SKM-1 treated with dmso at 0.1 percent for 144 hours (cell line): ENCODE measurements at regions not wholly inside any gene's neighbourhood (a gene's known extent, or its start where the extent isn't known, plus 50 kb on each side); places are given as distances from the start of the nearest gene placed in this dataset.

Source experiments
- DNase-seq: peaks from one replicate; lab custom pipeline; 2025; ENCODE audit not compliant: unreplicated experiment; lab: John Stamatoyannopoulos, UW

DNA sequence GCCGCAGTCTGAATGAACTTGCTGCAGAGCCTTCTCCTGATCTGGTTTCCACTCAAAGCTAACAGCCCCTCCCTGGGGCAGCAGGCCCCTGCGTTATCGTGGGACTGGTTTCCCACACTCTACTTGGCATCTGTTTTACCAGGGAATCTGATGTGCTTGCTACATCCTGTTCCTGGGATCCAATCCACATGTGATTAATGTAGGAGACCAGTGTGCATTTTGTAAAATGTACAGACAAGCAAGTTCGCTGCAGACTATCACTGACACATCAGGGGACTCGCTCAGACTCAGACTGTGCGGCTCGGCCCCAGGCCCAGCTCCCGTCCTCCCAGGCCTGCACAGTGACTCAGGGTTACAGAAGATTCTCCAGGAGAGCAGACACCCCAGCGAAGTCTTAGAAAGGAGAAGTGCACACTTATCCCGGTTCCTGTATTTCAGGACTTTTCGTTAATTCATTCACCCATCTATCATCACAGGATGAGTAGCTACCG, 340.1 kb downstream of the MATN1 start:
- no peak for DNase-seq

- DNase-seq: no peak
These were observed 340.9 kb downstream of the MATN1 start for GRCh38 chr1:30382496-30382895.

DNA sequence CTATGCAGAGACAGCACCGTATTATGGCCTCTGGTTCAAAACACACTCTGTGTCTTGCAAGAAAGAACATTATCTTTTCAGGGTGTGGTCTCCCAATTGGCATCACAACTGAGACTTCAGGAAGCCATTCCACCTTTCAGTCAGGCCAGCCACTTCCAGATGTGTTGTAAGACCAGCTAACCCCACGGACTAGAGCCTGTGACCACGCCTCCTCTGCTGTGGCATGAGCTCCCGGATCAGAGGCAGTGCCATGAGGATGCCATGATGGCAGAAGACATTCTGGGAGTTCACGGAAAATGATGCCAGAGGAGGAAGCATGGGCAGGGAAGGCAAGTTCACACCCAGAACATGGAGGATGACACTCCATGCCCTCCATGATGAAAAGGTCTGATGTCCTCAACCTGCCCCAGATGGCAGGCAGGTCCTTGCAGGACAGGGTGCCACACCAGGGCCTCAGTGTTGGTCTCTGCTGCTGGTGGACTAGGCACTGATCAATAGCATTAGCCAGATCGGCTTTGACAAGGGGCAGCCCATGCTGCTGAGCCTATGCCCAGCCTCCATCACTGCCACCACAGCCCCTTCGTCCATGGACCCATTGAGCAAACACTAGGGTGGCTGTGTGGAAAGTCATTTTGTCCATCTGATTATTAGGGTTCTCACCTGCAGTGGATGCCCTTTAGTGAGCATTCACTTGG, 341.6 kb downstream of the MATN1 start:
- DNase-seq: no peak

- DNase-seq: no peak
These were observed 342.1 kb downstream of the MATN1 start for GRCh38 chr1:30381266-30381665.

- no peak for DNase-seq
These were observed 342.8 kb downstream of the MATN1 start for GRCh38 chr1:30380625-30380984.

- peak; percentile 75 for DNase-seq
These were observed 343.4 kb downstream of the MATN1 start for GRCh38 chr1:30379684-30380624.

- no peak for DNase-seq
These were observed 344.3 kb downstream of the MATN1 start for GRCh38 chr1:30378991-30379581.

- DNase-seq: no peak
These were observed 345.3 kb downstream of the MATN1 start for GRCh38 chr1:30378003-30378596.

GRCh38 chr1:30377230-30378002, 346.0 kb downstream of the MATN1 start:
- DNase-seq: no peak

- DNase-seq: no peak
These were observed 347.2 kb downstream of the MATN1 start for GRCh38 chr1:30376054-30376697.

GRCh38 chr1:30375156-30375555, 348.2 kb downstream of the MATN1 start:
- DNase-seq: no peak

- no peak for DNase-seq
These were observed 348.9 kb downstream of the MATN1 start for GRCh38 chr1:30374400-30375070.

DNA sequence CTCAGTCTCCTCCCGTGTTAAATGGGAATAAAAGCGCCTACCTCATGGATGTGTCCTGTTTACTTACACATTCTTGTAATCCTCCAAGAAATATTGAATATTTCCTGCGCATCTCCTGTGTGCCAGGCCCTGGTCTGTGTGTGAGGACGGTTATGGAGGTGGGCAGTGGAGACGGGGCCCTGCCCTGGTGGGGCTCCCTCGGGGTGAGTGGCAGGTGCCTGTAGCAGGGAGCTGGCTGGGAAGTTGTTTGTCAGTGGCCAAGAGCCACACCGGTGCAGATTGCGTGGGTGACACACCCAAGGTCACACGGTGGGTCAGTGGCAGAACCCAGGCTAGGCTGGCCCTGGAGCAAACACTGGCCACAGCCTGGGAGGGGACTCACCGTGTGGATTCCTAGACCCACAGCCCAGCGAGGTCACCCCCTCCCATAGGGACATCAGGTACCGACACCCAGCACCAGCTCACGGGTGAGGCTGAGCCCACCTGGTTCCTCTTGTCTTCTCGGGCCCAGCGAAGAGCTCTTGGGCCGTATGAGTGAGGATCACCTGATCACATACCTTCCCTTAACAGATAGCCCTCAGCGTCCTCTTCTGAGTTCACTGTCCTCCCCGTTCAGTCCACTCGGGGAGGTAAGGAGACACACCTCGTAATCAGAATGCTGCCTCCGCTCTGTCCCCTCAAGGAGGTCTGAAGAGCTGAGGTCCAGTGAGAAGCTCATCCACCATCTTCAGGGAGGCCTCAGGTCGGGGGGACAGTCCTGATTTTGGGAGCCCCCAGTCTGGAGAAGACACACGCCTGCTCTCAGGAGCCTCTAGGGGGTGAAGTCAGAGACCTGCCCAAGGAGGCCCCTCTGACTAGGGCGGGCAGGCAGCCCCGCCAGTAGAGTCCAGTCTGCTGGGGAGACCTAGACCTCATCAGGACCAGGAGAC, 349.6 kb downstream of the MATN1 start:
- DNase-seq: no peak

DNA sequence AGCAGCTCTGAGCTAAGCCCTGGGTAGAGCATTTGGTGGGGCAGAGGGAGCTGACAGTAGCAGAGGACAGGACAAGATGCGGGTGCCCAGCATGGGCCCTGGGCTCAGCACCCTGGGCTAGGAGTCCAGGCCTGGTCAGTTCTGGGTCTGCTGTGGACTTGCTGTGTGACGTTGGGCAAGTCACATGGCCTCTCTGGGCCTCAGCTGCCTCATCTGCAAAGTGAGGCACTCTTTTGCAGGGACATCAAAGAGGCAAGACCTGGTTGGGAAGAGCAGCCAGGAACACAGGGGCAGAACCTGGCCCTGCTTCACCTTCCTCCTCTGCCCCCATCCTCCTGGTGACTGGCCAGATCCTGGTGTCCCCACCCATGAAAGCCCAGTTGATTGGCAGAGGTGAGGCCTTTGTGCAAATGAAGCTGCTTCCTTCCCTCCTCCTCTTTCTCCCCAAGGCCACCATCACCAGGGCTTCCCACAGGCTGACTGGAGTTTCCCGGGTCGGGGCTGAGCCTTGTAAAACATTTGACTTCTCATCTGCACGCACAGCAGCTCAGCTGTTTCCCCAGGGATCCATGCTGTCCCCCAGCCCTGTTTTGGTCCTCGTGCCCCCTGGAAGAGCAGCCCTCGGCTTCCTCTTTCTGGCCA, 350.5 kb downstream of the MATN1 start:
- no peak for DNase-seq

DNA sequence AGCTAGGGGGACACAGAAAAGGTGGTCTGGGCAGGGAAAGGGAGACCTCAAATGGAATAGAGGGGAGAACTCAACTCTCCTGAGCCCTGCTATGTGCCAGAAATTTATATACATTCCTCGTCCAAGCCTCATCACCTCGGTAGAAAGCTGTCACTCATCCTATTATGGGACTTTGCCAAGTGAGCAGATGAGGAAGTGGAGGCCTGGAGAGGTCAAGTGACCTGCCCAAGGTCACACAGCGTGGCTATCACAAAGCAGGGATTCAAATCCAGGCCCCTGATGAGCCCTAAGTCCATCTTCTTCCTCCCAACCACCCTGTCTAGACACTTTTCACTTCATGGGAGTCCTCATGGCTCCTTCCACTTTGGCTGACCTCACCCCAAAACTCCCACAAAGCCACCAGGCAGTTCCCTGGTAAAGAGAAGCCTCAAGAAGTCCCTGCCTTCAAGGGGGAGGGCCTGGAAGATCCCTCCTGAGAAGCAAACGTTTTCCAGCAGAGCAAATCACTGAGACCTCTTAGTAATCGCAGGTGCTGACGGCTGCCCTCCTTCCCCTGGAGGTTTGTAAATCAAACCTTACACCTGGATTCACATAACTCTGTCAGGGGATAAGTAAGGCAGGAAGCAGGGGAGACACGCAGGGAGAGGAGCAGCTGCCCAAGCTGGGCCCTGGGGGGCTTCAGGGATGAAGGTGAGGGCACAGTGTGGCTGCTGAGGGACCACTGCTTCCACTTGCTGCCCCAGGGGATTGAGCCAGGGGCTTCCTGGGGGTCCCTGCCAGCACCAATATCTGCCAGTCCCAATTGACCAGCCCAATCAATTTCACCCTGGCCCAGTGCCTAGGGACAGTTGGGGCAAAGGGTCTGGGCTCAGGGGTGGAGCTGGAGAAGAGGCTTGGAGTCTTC, 351.2 kb downstream of the MATN1 start:
- no peak for DNase-seq

GRCh38 chr1:30371179-30371788, 352.1 kb downstream of the MATN1 start:
- no peak for DNase-seq
